ENCODE measurements at regions not wholly inside any gene's neighbourhood (a gene's known extent, or its start where the extent isn't known, plus 50 kb on each side); places are given as distances from the start of the nearest gene placed in this dataset.

DNA sequence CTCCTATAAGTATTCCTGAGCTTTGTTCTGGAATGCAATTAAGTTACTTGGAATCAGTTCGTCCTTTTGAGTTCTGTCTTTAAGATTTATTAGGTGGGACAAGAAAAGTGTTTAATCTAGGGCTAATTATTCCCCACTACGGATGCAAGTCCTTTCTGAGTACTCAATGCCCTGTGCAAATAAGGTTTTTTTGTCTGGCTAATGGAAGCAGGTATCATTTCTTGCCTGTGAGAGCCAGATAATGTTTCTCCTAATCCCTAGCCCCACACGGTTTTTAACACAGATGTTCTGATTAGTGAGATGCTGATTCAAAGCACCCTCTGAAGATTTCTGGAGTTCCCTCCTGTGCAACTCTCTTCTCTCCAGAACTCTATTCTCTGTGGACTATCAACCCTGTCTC is 296.6 kb upstream of the PRICKLE1 start:
- Histone ChIP-seq H3K4me3 (no peak overlapping the region), H3K27ac (no peak overlapping the region)
- DNase-seq (ENCODE audit: low spot score) = no peak
- TF ChIP-seq, protein P1, sequence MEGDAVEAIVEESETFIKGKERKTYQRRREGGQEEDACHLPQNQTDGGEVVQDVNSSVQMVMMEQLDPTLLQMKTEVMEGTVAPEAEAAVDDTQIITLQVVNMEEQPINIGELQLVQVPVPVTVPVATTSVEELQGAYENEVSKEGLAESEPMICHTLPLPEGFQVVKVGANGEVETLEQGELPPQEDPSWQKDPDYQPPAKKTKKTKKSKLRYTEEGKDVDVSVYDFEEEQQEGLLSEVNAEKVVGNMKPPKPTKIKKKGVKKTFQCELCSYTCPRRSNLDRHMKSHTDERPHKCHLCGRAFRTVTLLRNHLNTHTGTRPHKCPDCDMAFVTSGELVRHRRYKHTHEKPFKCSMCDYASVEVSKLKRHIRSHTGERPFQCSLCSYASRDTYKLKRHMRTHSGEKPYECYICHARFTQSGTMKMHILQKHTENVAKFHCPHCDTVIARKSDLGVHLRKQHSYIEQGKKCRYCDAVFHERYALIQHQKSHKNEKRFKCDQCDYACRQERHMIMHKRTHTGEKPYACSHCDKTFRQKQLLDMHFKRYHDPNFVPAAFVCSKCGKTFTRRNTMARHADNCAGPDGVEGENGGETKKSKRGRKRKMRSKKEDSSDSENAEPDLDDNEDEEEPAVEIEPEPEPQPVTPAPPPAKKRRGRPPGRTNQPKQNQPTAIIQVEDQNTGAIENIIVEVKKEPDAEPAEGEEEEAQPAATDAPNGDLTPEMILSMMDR (IDR thresholded peaks at IDR 0.05) = no peak

DNA sequence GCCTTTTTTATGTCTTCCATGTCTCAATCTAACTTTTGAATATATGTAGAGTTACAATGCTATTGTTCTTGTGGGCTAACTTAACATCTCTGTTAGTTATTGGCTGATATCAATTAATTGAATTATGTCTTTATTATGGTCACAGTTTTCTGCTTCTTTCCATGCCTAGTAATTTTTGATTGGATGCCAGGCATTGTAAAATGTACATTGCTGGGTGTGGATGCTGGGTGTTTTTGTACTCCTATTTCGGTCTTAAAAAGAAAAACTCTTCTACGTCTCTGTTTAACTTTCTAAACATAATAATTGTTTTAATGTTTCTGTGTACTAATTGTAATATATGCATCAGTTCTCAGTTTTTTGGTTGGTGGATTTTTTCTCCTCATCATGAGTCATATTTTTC is 296.1 kb upstream of the PRICKLE1 start:
- H3K27ac ChIP-seq = no peak overlapping the region
- DNase-seq (ENCODE audit: low spot score) = no peak
- no peak overlapping the region for H3K4me3 ChIP-seq
- TF ChIP-seq, protein P1 (IDR thresholded peaks at IDR 0.05) = no peak

DNA sequence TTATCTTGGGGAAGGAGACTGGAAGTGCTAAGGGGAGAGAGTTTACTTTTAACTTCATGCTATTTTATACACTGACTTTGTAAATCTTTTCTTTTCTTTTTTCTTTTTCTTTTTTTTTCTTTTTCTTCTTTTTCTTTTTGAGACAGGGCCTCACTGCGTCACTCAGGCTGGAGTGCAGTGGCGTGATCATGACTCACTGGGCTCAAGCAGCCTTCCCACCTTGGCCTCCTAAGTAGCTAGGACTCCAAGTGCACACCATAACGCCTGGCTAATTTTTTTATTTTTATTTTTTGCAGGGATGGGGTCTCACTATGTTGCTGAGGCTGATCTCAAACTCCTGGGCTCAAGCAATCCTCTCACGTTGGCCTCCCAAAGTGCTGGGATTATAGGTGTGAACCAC is 294.6 kb upstream of the PRICKLE1 start:
- H3K4me3 ChIP-seq = no peak overlapping the region
- DNase-seq (ENCODE audit: low spot score) = no peak
- H3K27ac ChIP-seq = no peak overlapping the region
- TF ChIP-seq, protein P1 (IDR thresholded peaks at IDR 0.05) = no peak

DNA sequence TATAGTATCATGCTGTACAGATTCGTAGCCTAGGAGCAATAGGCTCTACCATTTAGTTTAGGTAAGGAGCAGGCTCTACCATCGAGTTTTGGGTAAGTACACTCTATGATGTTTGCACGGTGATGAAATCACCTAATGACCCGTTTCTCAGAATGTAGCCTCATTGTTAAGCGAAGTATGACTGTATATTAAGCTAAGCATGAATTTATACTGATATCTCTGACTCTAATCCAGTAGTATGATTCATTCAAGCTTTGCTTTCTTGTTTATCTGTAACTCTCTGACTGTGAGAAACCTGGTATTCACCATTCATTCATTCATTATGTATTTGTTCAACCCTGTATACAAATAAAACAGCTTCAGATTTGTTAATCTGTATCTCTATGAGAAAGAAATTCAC is 283.9 kb upstream of the PRICKLE1 start:
- no peak overlapping the region for H3K27ac ChIP-seq
- TF ChIP-seq, protein P1 (IDR thresholded peaks at IDR 0.05) = no peak
- no peak for DNase-seq (ENCODE audit: low spot score)
- H3K4me3 ChIP-seq = no peak overlapping the region

DNA sequence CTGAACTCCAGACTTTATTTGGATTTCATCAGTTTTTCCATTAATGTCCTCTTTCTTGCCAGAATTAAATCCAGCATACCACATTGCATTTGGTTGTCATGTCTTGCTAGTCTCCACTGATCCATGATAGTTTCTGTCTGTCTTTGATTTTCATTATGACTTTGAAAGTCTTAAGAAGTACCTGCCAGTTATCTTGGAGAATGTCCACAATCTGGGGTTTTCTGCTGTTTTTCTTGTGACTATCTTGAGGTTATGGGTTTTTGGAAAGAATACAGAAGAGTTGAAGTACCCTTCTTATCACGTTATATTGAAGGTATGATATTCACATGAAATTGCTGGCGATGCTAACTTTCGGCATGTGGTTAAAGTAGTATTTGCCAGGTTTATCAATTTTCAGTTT is 282.3 kb upstream of the PRICKLE1 start:
- no peak for DNase-seq (ENCODE audit: low spot score)
- TF ChIP-seq, protein P1 (IDR thresholded peaks at IDR 0.05) = no peak
- Histone ChIP-seq H3K4me3 (no peak overlapping the region), H3K27ac (no peak overlapping the region)

DNA sequence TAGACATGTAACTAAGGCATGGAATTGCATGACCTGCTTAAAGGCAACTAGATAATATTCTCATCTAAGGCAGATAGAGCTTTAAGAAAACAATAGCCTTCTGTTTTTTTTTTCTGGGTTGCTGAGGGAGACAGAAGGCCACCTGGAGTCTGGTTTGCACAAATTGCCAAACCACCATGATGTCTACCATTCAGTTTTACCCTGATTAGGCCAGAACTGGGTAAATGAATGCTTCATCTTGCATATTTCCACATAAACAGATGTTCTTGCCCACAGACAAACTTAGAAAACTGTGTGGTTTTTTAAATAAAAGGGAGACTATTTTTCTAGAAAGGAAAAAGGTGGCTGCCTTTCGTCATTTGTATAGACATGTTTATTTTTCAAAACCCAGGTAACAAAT is 278.7 kb upstream of the PRICKLE1 start:
- no peak for DNase-seq (ENCODE audit: low spot score)
- Histone ChIP-seq H3K27ac (no peak overlapping the region), H3K4me3 (no peak overlapping the region)
- TF ChIP-seq, protein P1 (IDR thresholded peaks at IDR 0.05) = no peak

DNA sequence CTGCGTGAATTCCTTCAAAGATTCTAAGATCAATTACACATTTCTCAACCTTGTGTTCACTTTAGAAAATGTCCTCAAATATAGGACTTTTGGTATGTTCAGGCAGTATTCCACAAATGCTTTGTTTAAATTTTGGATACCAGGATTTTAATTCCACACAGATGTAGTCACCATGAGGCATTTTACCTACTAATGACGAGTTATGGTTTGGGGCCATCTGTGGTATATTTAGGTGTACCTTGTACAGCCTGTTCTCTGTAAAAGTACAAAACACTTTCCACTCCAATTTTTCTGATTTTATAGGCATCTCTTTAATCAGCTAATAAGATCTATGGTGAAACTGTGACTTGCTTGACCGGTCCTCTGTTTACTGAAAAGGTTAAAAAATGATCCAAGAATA is 275.7 kb upstream of the PRICKLE1 start:
- TF ChIP-seq, protein P1 (IDR thresholded peaks at IDR 0.05) = no peak
- DNase-seq (ENCODE audit: low spot score) = no peak
- H3K4me3 ChIP-seq = no peak overlapping the region
- H3K27ac ChIP-seq = no peak overlapping the region

All from coronary artery (tissue), 2 donors.